Thyroid gland (tissue), 4 donors: ENCODE measurements at regions not wholly inside any gene's neighbourhood (a gene's known extent, or its start where the extent isn't known, plus 50 kb on each side); places are given as distances from the start of the nearest gene placed in this dataset.
"Not testable (repeated sequence)": the region's sequence is repeated elsewhere in the genome, so short reads cannot be mapped to it uniquely, and the experiment has no call there.

Experiments used
- DNase-seq, 2 donors: peaks; one replicate each; pipeline ENCODE4 v3.0.0-alpha.2; 2019
- H3K27ac ChIP-seq, 3 donors: fragments of 200-600 bp; sonication (generic); 1 replicate in 2 of 3; 2 replicates in 1 of 3; pipeline ENCODE4 v1.5.1; 2016 to 2019; ENCODE audit warnings: mild to moderate bottlenecking in 1 of 3, moderate library complexity in 1 of 3
- H3K27me3 ChIP-seq: fragments of 200-600 bp; sonication (generic); one replicate; pipeline ENCODE4 v1.5.1; 2019
- H3K36me3 ChIP-seq, 2 donors: fragments of 200-600 bp; sonication (generic); one replicate each; pipeline ENCODE4 v1.5.1; 2016 to 2019
- H3K4me1 ChIP-seq, 2 donors: fragments of 200-600 bp; sonication (generic); one replicate each; pipeline ENCODE4 v1.5.1; 2017 to 2019
- H3K4me3 ChIP-seq, 3 donors: fragments of 200-600 bp; sonication (generic); replicated peaks in 1 of 3; 1 replicate in 2 of 3; 2 replicates in 1 of 3; pipeline ENCODE4 v1.5.1; 2016; ENCODE audit warnings: mild to moderate bottlenecking in 1 of 3
- H3K9me3 ChIP-seq: fragments of 200-600 bp; sonication (generic); one replicate; pipeline ENCODE4 v1.5.1; 2017
- CTCF ChIP-seq, 6 experiments: fragments of 200-600 bp in 3 of 6; fragments of 450-650 bp in 3 of 6; sonication (generic) in 3 of 6; IDR thresholded peaks; one replicate each; pipeline ENCODE4 v1.5.1; 2016 to 2019; ENCODE audit warnings: antibody characterized with exemption in 6 of 6, mild to moderate bottlenecking in 2 of 6, inconsistent platforms in 1 of 6, moderate library complexity in 1 of 6
- POLR2A ChIP-seq, 2 donors: fragments of 450-650 bp; IDR thresholded peaks; one replicate each; pipeline ENCODE4 v1.6.1; 2017; ENCODE audit warnings: antibody characterized with exemption in 2 of 2, mild to moderate bottlenecking in 2 of 2, moderate library complexity in 1 of 2
- WGBS, 2 donors: methylation state at CpG; one replicate each; pipeline ENCODE4 v1.1.5; 2017; 5-methylcytosine and 5-hydroxymethylcytosine counted together
- intact Hi-C: fragments of 100-400 bp; cut with DNase I; formaldehyde crosslinking; loops from one replicate; pipeline ENCODE4 v1.15.1; 2023

GRCh38 chr10:28763471-28764170 is 86.3 kb downstream of the BAMBI start:
- Histone ChIP-seq H3K4me1 (no peaks in the 10 kb centered on the region), H3K4me3 (no peak overlapping the region), H3K27me3 (no peaks in the 10 kb centered on the region), H3K27ac (no peak overlapping the region), H3K9me3 (no peaks in the 10 kb centered on the region), H3K36me3 (no peaks in the 10 kb centered on the region)
- intact Hi-C loops, result no loop called here
- TF ChIP-seq CTCF (IDR thresholded peaks at IDR 0.05), result no peak
- WGBS, 2 donors, result 71% methylated on average over 7 of the region's 7 CpGs
- DNase-seq, result no peak

GRCh38 chr10:28765641-28766040 is 88.3 kb downstream of the BAMBI start:
- Histone ChIP-seq H3K36me3 (no peaks in the 10 kb centered on the region), H3K27me3 (no peaks in the 10 kb centered on the region), H3K9me3 (no peaks in the 10 kb centered on the region), H3K4me3 (no peak overlapping the region), H3K4me1 (no peaks in the 10 kb centered on the region), H3K27ac (no peak overlapping the region)
- intact Hi-C loops, result no loop called here
- TF ChIP-seq CTCF (IDR thresholded peaks at IDR 0.05), result no peak
- no peak for TF ChIP-seq POLR2A (IDR thresholded peaks at IDR 0.05)
- no peak for DNase-seq
- WGBS, 2 donors, result 62 to 77% methylated on average over 6 of the region's 6 CpGs

GRCh38 chr10:28768227-28768626 is 90.9 kb downstream of the BAMBI start:
- DNase-seq, result no peak

GRCh38 chr10:28769091-28769604 is 91.8 kb downstream of the BAMBI start:
- no peaks in the 10 kb centered on the region for H3K4me1 ChIP-seq
- H3K9me3 ChIP-seq, result no peaks in the 10 kb centered on the region
- no peak for TF ChIP-seq POLR2A (IDR thresholded peaks at IDR 0.05)
- no peak for TF ChIP-seq CTCF (IDR thresholded peaks at IDR 0.05)
- no peaks in the 10 kb centered on the region for H3K36me3 ChIP-seq
- 26 to 30% methylated on average over 4 of the region's 4 CpGs for WGBS, 2 donors
- intact Hi-C loops, result no loop called here
- H3K4me3 ChIP-seq, result no peak overlapping the region
- no peak for DNase-seq
- no peak overlapping the region for H3K27ac ChIP-seq
- H3K27me3 ChIP-seq, result no peaks in the 10 kb centered on the region

More at GRCh38 chr10:28768227-28768626, 90.9 kb downstream of the BAMBI start:
- Histone ChIP-seq H3K27me3 (no peaks in the 10 kb centered on the region), H3K27ac (no peak overlapping the region), H3K36me3 (no peaks in the 10 kb centered on the region), H3K4me1 (no peaks in the 10 kb centered on the region), H3K4me3 (no peak overlapping the region), H3K9me3 (no peaks in the 10 kb centered on the region)
- WGBS, 2 donors, result 85 to 88% methylated on average over 10 of the region's 10 CpGs
- TF ChIP-seq CTCF (IDR thresholded peaks at IDR 0.05), result no peak
- TF ChIP-seq POLR2A (IDR thresholded peaks at IDR 0.05), result no peak
- intact Hi-C loops, result no loop called here

- H3K27me3 ChIP-seq, intact Hi-C loops, H3K27ac ChIP-seq, DNase-seq, H3K9me3 ChIP-seq, H3K4me1 ChIP-seq, H3K4me3 ChIP-seq, H3K36me3 ChIP-seq: not testable (repeated sequence)
- WGBS, 2 donors, result 96 to 100% methylated on average over 5 to 14 of the region's 36 CpGs
Measured at GRCh38 chr10:28771580-28772090, 94.3 kb downstream of the BAMBI start.
